ENCODE measurements at regions not wholly inside any gene's neighbourhood (a gene's known extent, or its start where the extent isn't known, plus 50 kb on each side); places are given as distances from the start of the nearest gene placed in this dataset.

DNA sequence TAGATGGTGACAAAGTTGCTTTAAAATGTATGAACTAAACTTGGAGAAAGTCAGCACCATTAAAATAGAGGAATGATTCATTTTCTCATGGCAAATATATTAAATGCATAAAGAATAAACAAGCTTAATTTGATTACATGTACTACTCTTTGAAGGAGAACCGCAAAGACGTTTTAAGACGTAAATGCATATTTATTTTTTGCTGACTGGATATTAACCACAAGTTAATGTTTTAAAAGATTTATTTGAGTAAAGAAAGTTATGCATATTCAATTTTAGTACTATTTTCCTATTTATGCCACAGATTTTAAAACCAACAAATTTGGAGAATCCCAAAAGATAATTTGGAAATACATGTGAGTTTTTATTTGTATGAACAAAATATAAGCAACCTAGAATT, 1121.9 kb downstream of the CDH8 start:
- TF ChIP-seq POLR2A (IDR thresholded peaks at IDR 0.05; ENCODE audit: low read depth, low read length) (no peak), POLR2AphosphoS5 (IDR thresholded peaks at IDR 0.05; ENCODE audit: low read depth, low read length) (no peak)

All from GM12892 (cell line).